ENCODE measurements at regions not wholly inside any gene's neighbourhood (a gene's known extent, or its start where the extent isn't known, plus 50 kb on each side); places are given as distances from the start of the nearest gene placed in this dataset.

- peaks cover 13% of the 10 kb centered on the region for H3K4me1 ChIP-seq
- no peak for TF ChIP-seq CTCF (IDR thresholded peaks at IDR 0.05)
- no peaks in the 10 kb centered on the region for H3K36me3 ChIP-seq (ENCODE audit: insufficient read depth in 1 of 2, low read depth in 1 of 2)
- no peaks in the 10 kb centered on the region for H3K9me3 ChIP-seq
- no peak overlapping the region for H3K27ac ChIP-seq
- 73 to 86% (median 83%) methylated on average over 11 of the region's 11 CpGs for WGBS, 3 donors
- ATAC-seq (no peak), DNase-seq (peak; percentile 10 to 38)
- no peak overlapping the region for H3K4me3 ChIP-seq
- H3K27me3 ChIP-seq (ENCODE audit: insufficient read depth in 3 of 3, low read length in 2 of 3), result no peaks in the 10 kb centered on the region
- intact Hi-C loops (cut with DNase I), result no loop called here
These were observed 205.9 kb downstream of the CTTN start for GRCh38 chr11:70604221-70604620.

- ATAC-seq (no peak), DNase-seq (peak; percentile 6 to 40)
- intact Hi-C loops (cut with DNase I), result loop anchor here in 1 of 2 donors (5.0 kb wide), 1 partner anchor 123 kb away; no protein-coding TSS in a partner anchor
- Histone ChIP-seq H3K36me3 (ENCODE audit: insufficient read depth in 1 of 2, low read depth in 1 of 2) (no peaks in the 10 kb centered on the region), H3K27ac (no peak overlapping the region), H3K4me3 (no peak overlapping the region), H3K27me3 (ENCODE audit: insufficient read depth in 3 of 3, low read length in 2 of 3) (no peaks in the 10 kb centered on the region), H3K4me1 (peaks cover 13% of the 10 kb centered on the region), H3K9me3 (no peaks in the 10 kb centered on the region)
- WGBS, 3 donors, result 79 to 85% (median 79%) methylated on average over 20 of the region's 20 CpGs
- no peak for TF ChIP-seq CTCF (IDR thresholded peaks at IDR 0.05)
These were observed 206.5 kb downstream of the CTTN start for GRCh38 chr11:70604630-70605467.

GRCh38 chr11:70605468-70605815, 207.1 kb downstream of the CTTN start:
- intact Hi-C loops (cut with DNase I), result loop anchor here in 1 of 2 donors (5.0 kb wide), 1 partner anchor 123 kb away; no protein-coding TSS in a partner anchor
- Histone ChIP-seq H3K27ac (no peak overlapping the region), H3K36me3 (ENCODE audit: insufficient read depth in 1 of 2, low read depth in 1 of 2) (no peaks in the 10 kb centered on the region), H3K4me3 (no peak overlapping the region), H3K9me3 (no peaks in the 10 kb centered on the region), H3K27me3 (ENCODE audit: insufficient read depth in 3 of 3, low read length in 2 of 3) (no peaks in the 10 kb centered on the region), H3K4me1 (peaks cover 13% of the 10 kb centered on the region)
- no peak for ATAC-seq
- DNase-seq, result peak in 1 of 2 donors; percentile 1
- TF ChIP-seq CTCF (IDR thresholded peaks at IDR 0.05), result no peak
- 71 to 77% (median 76%) methylated on average over 14 of the region's 14 CpGs for WGBS, 3 donors

- ATAC-seq (no peak), DNase-seq (peak; percentile 1 to 17)
- Histone ChIP-seq H3K9me3 (no peaks in the 10 kb centered on the region), H3K27ac (no peak overlapping the region), H3K4me1 (peaks cover 13% of the 10 kb centered on the region), H3K27me3 (ENCODE audit: insufficient read depth in 3 of 3, low read length in 2 of 3) (no peaks in the 10 kb centered on the region), H3K4me3 (no peak overlapping the region), H3K36me3 (ENCODE audit: insufficient read depth in 1 of 2, low read depth in 1 of 2) (no peaks in the 10 kb centered on the region)
- intact Hi-C loops (cut with DNase I), result loop anchor here in 1 of 2 donors (5.0 kb wide), 1 partner anchor 124 kb away; no protein-coding TSS in a partner anchor
- TF ChIP-seq CTCF (IDR thresholded peaks at IDR 0.05), result no peak
- WGBS, 3 donors, result 71 to 93% (median 78%) methylated on average over 5 of the region's 5 CpGs
These were observed 207.5 kb downstream of the CTTN start for GRCh38 chr11:70605846-70606245.
